Left lung (tissue), 4 donors: ENCODE measurements at regions not wholly inside any gene's neighbourhood (a gene's known extent, or its start where the extent isn't known, plus 50 kb on each side); places are given as distances from the start of the nearest gene placed in this dataset.

Experiments used
- ATAC-seq: fragments of 200-7000 bp; cut with Tn5 transposase; one replicate; pipeline ENCODE4 v1.9.1; 2020; ENCODE audit warnings: moderate library complexity
- DNase-seq, 4 donors: peaks; one replicate each; pipeline ENCODE4 v3.0.0-alpha.2; 2013 to 2020
- H3K27ac ChIP-seq, 2 donors: fragments of 200-600 bp; sonication (generic) in 1 of 2; one replicate each; pipeline versions ENCODE4 v1.5.0 to v1.8.0; 2020 to 2021
- H3K27me3 ChIP-seq, 2 donors: fragments of 200-600 bp; sonication (generic) in 1 of 2; one replicate each; pipeline versions ENCODE4 v1.5.0 to v1.8.0; 2020 to 2021
- H3K36me3 ChIP-seq, 2 donors: fragments of 200-600 bp; sonication (generic) in 1 of 2; one replicate each; pipeline versions ENCODE4 v1.5.0 to v1.8.0; 2020 to 2021
- H3K4me1 ChIP-seq, 2 donors: fragments of 200-600 bp; one replicate each; pipeline ENCODE4 v1.8.0; 2021
- H3K4me3 ChIP-seq, 2 donors: fragments of 200-600 bp; sonication (generic) in 1 of 2; one replicate each; pipeline versions ENCODE4 v1.5.0 to v1.8.0; 2020 to 2021; ENCODE audit warnings: mild to moderate bottlenecking in 1 of 2
- H3K9me3 ChIP-seq, 2 donors: fragments of 200-600 bp; sonication (generic) in 1 of 2; one replicate each; pipeline versions ENCODE4 v1.5.0 to v1.8.0; 2020 to 2021
- CTCF ChIP-seq, 2 donors: fragments of 200-600 bp; sonication (generic) in 1 of 2; IDR thresholded peaks; one replicate each; pipeline versions ENCODE4 v1.5.0 to v1.8.0; 2021; ENCODE audit warnings: antibody characterized with exemption in 2 of 2
- intact Hi-C, 2 donors: fragments of 100-400 bp; cut with DNase I; formaldehyde crosslinking; loops; one replicate each; pipeline versions ENCODE4 v1.11.2 to v1.14.2; 2022
- donor health status: DM: no; HTN: yes; CAD: no.
- donor health status: DM: no; HTN: no; CAD: no.

GRCh38 chr6:67350729-67351128, 1284.4 kb upstream of the ADGRB3 start:
- Histone ChIP-seq H3K9me3 (peaks cover 0 to 7% of the 10 kb centered on the region in 2 donors), H3K4me1 (no peaks in the 10 kb centered on the region), H3K4me3 (no peak overlapping the region), H3K27me3 (no peaks in the 10 kb centered on the region), H3K36me3 (no peaks in the 10 kb centered on the region), H3K27ac (no peak overlapping the region)
- ATAC-seq (no peak), DNase-seq (no peak)
- TF ChIP-seq CTCF (IDR thresholded peaks at IDR 0.05) = no peak
- intact Hi-C loops = no loop called here

GRCh38 chr6:67345946-67346345, 1289.1 kb upstream of the ADGRB3 start:
- Histone ChIP-seq H3K4me3 (no peak overlapping the region), H3K27me3 (no peaks in the 10 kb centered on the region), H3K36me3 (no peaks in the 10 kb centered on the region), H3K27ac (no peak overlapping the region), H3K9me3 (peaks cover 0 to 7% of the 10 kb centered on the region in 2 donors), H3K4me1 (no peaks in the 10 kb centered on the region)
- intact Hi-C loops = no loop called here
- ATAC-seq = no peak
- no peak for DNase-seq
- TF ChIP-seq CTCF (IDR thresholded peaks at IDR 0.05) = no peak

GRCh38 chr6:67336014-67336413, 1299.1 kb upstream of the ADGRB3 start:
- H3K4me3 ChIP-seq = no peak overlapping the region

GRCh38 chr6:67331304-67331703, 1303.8 kb upstream of the ADGRB3 start:
- no peak overlapping the region for H3K27ac ChIP-seq
- H3K4me1 ChIP-seq = no peaks in the 10 kb centered on the region
- H3K27me3 ChIP-seq = no peaks in the 10 kb centered on the region
- H3K4me3 ChIP-seq = no peak overlapping the region
- ATAC-seq (no peak), DNase-seq (peak in 2 of 4 donors; percentile 2 to 4)
- no peaks in the 10 kb centered on the region for H3K36me3 ChIP-seq
- intact Hi-C loops = no loop called here
- TF ChIP-seq CTCF (IDR thresholded peaks at IDR 0.05) = no peak
- H3K9me3 ChIP-seq = no peaks in the 10 kb centered on the region

More at GRCh38 chr6:67336014-67336413, 1299.1 kb upstream of the ADGRB3 start:
- Histone ChIP-seq H3K9me3 (peaks cover 0 to 3% of the 10 kb centered on the region in 2 donors), H3K27ac (no peak overlapping the region), H3K4me1 (no peaks in the 10 kb centered on the region), H3K36me3 (no peaks in the 10 kb centered on the region), H3K27me3 (no peaks in the 10 kb centered on the region)
- intact Hi-C loops = no loop called here
- no peak for DNase-seq
- no peak for TF ChIP-seq CTCF (IDR thresholded peaks at IDR 0.05)
- ATAC-seq = no peak

GRCh38 chr6:67328269-67328668, 1306.8 kb upstream of the ADGRB3 start:
- H3K4me1 ChIP-seq = no peaks in the 10 kb centered on the region
- H3K4me3 ChIP-seq = no peak overlapping the region
- no peak overlapping the region for H3K27ac ChIP-seq
- peaks cover 0 to 8% of the 10 kb centered on the region in 2 donors for H3K9me3 ChIP-seq
- no peaks in the 10 kb centered on the region for H3K36me3 ChIP-seq
- no peaks in the 10 kb centered on the region for H3K27me3 ChIP-seq
- no peak for TF ChIP-seq CTCF (IDR thresholded peaks at IDR 0.05)
- ATAC-seq = no peak
- intact Hi-C loops = no loop called here
- no peak for DNase-seq
